Omental fat pad (tissue), 3 donors: ENCODE measurements at regions not wholly inside any gene's neighbourhood (a gene's known extent, or its start where the extent isn't known, plus 50 kb on each side); places are given as distances from the start of the nearest gene placed in this dataset.
"Not testable (repeated sequence)": the region's sequence is repeated elsewhere in the genome, so short reads cannot be mapped to it uniquely, and the experiment has no call there.

ENCODE experiments used
- ATAC-seq: fragments of 150-250 bp; one replicate; pipeline ENCODE4 v1.9.1; 2016; ENCODE audit warnings: mild to moderate bottlenecking, moderate library complexity; ENCODE audit not compliant: low FRiP score
- DNase-seq: peaks from one replicate; pipeline ENCODE4 v3.0.0-alpha.2; 2019; ENCODE audit warnings: low spot score
- CTCF ChIP-seq, 3 donors: fragments of 450-650 bp; IDR thresholded peaks; one replicate each; pipeline ENCODE4 v1.5.1; 2016 to 2017; ENCODE audit warnings: antibody characterized with exemption in 3 of 3, mild to moderate bottlenecking in 3 of 3, moderate library complexity in 2 of 3

DNA sequence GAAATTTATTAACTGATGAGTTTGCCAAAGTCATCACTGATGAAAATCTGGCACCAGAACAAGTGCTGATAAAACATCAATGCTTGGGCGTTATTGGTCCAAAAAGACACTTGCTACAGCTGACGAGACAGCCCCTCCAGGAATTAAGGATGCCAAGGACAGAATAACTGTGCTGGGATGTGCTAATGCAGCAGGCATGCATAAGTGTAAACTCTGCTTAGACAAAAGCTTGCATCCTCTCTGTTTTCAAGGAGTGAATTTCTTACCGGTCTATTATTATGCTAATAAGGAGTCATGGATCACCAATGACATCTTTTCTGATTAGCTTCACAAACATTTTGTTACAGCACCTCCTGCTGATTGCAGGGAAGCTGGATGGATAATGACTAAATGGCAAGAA, 402.0 kb downstream of the LTN1 start:
- DNase-seq, result no peak
- no peak for TF ChIP-seq CTCF (IDR thresholded peaks at IDR 0.05)

DNA sequence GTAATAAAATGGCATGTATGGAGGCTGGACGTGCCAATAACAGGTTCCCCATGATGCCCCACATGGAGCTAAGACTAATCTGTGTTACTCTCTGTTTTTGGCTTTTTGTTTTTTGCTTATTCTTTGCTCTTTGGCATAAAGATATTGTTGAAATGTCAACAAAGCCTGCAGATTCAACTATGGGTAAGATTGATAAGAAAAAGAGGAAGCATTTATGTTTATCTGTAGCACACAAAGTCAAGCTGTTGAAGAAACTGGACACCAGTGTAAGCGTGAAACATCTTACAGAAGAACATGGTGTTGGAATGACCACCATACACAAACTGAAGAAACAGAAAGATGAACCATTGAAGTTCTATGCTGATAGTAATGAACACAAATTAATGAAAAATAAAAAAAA, 402.7 kb downstream of the LTN1 start:
- no peak for ATAC-seq
- no peak for TF ChIP-seq CTCF (IDR thresholded peaks at IDR 0.05)
- no peak for DNase-seq

More for the DNA sequence above, 402.0 kb downstream of the LTN1 start:
- no peak for ATAC-seq

- DNase-seq (no peak), ATAC-seq (no peak)
These were observed 403.7 kb downstream of the LTN1 start for GRCh38 chr21:28588997-28589396.

DNA sequence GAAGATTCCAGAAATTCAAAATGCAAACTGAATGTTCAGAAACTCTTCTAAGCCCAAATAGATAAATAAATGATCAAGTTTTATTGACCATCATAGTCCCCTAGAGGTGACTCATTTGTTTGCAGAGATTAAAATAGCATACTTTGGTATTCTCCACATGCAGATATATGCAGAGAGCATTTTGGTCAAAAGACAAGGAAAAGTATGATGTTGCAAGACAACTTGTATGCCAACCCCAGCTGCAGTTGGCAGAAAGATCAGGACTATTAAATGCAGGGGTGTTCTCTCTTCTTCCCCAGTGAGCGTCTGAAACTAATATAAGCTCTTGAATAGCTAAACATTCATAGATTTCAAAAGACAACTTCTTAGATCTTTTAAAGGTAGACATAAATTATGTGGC, 404.9 kb downstream of the LTN1 start:
- no peak for TF ChIP-seq CTCF (IDR thresholded peaks at IDR 0.05)
- DNase-seq, result no peak
- no peak for ATAC-seq

More at GRCh38 chr21:28588997-28589396, 403.7 kb downstream of the LTN1 start:
- TF ChIP-seq CTCF (IDR thresholded peaks at IDR 0.05), result no peak

- ATAC-seq (no peak), DNase-seq (no peak)
- no peak for TF ChIP-seq CTCF (IDR thresholded peaks at IDR 0.05)
These were observed 410.7 kb downstream of the LTN1 start for GRCh38 chr21:28581976-28582375.

DNA sequence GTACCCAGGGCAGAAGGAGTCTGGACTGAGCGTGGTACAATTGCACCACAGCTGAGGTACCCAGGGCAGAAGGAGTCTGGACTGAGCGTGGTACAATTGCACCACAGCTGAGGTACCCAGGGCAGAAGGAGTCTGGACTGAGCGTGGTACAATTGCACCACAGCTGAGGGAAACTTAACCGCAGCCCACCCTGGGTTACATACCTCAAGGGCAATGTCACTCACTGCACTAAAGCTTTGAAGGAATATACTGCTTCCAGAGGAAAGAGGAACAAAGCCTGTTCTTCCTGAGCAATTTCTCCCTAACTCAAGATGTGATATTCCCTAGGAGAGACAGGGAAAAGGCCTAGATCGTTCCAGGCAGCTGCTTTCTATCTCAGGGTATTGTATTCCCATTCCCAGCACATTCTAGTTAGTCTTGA, 411.4 kb downstream of the LTN1 start:
- not testable (repeated sequence) for DNase-seq, ATAC-seq

DNA sequence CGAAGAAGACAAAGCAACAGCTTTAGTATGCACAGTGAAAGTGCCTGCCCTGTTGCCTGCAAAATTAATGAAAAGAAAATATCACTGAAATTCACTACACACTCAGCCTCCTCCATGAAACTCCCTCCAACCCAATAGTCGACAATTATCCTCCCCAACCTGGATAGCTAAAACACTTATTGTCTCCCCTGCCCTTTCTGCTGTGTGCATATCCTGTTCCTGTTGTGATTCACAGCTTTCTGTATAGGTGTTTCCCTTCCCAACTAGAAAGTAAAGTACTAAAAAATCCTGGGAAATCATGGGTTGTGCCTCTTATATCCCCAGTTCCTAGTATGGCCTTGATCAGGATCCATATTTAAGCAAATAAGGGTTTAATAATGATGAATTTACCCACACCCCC, 412.1 kb downstream of the LTN1 start:
- no peak for TF ChIP-seq CTCF (IDR thresholded peaks at IDR 0.05)
- DNase-seq (no peak), ATAC-seq (no peak)

GRCh38 chr21:28579986-28580550, 412.6 kb downstream of the LTN1 start:
- ATAC-seq (no peak), DNase-seq (no peak)
- TF ChIP-seq CTCF (IDR thresholded peaks at IDR 0.05), result no peak
